HL-60 (cell line): ENCODE measurements at regions not wholly inside any gene's neighbourhood (a gene's known extent, or its start where the extent isn't known, plus 50 kb on each side); places are given as distances from the start of the nearest gene placed in this dataset.

ENCODE experiments used
- CTCF ChIP-seq: IDR thresholded peaks from one replicate; pipeline ENCODE4 v1.5.1; 2011; ENCODE audit warnings: low read length, control low read depth, inconsistent platforms; ENCODE audit not compliant: insufficient read depth
- GABPA ChIP-seq: IDR thresholded peaks from 2 replicates; pipeline ENCODE4 v1.6.1; 2012; ENCODE audit warnings: low read depth
- POLR2AphosphoS5 ChIP-seq: IDR thresholded peaks from 2 replicates; pipeline ENCODE4 v1.6.1; 2012; ENCODE audit warnings: low read depth
- SPI1 ChIP-seq: IDR thresholded peaks from 2 replicates; pipeline ENCODE4 v1.6.1; 2012; ENCODE audit warnings: low read depth, mild to moderate bottlenecking, borderline replicate concordance
- TF ChIP-seq, protein P1 (sequence below): IDR thresholded peaks from 2 replicates; pipeline ENCODE4 v1.6.1; 2012; ENCODE audit warnings: low read depth; ENCODE audit not compliant: insufficient replicate concordance

DNA sequence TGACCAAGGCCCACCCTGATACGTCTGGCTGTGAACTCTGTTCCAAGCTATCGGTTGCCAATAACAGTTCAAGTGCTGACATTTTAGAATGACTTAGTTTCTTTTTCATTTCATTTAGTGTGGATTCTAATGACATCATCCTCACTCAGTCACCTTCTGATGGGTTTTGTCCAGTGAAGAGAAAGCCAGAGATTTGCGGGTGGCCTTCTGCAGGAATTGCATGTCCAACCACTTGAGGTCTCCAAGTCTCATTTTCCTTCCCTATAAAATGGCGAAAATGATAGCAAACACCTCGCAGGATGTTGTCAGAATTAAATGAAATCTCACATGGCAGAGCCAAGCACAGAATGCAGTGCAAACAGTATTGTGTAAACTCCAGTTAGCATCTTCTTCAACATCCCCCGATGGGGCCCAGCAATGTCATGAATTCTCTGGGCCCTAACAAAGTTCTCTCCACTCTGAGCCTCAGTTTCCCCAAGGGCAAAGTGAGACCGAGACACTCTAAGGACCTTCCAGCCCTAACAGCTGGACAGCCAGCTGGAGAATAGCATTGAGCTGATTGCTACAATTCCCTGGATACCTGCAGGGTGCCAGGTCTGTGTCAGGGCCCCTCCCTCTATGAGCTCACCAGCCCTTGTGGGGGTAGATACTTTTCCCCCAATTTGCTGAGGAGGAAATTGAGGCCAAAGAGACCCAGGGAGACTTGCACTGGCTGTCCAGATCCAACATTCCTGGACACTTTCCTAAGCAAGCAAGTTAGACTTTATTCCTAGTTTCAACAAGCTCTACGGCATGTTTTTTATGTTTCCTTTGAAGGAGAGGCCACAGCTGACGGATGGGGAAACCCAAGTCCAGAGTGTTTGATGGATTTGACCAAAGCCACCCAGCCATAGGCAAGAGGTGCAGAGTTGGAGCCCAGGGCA is 286.7 kb downstream of the MN1 start:
- TF ChIP-seq CTCF (no peak), POLR2AphosphoS5 (no peak), SPI1 (no peak), GABPA (no peak)
- TF ChIP-seq, protein P1, sequence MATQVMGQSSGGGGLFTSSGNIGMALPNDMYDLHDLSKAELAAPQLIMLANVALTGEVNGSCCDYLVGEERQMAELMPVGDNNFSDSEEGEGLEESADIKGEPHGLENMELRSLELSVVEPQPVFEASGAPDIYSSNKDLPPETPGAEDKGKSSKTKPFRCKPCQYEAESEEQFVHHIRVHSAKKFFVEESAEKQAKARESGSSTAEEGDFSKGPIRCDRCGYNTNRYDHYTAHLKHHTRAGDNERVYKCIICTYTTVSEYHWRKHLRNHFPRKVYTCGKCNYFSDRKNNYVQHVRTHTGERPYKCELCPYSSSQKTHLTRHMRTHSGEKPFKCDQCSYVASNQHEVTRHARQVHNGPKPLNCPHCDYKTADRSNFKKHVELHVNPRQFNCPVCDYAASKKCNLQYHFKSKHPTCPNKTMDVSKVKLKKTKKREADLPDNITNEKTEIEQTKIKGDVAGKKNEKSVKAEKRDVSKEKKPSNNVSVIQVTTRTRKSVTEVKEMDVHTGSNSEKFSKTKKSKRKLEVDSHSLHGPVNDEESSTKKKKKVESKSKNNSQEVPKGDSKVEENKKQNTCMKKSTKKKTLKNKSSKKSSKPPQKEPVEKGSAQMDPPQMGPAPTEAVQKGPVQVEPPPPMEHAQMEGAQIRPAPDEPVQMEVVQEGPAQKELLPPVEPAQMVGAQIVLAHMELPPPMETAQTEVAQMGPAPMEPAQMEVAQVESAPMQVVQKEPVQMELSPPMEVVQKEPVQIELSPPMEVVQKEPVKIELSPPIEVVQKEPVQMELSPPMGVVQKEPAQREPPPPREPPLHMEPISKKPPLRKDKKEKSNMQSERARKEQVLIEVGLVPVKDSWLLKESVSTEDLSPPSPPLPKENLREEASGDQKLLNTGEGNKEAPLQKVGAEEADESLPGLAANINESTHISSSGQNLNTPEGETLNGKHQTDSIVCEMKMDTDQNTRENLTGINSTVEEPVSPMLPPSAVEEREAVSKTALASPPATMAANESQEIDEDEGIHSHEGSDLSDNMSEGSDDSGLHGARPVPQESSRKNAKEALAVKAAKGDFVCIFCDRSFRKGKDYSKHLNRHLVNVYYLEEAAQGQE, result no peak
